Loucy (cell line): ENCODE measurements at regions not wholly inside any gene's neighbourhood (a gene's known extent, or its start where the extent isn't known, plus 50 kb on each side); places are given as distances from the start of the nearest gene placed in this dataset.

Source experiments
- CTCF ChIP-seq: fragments of 200-600 bp; sonication (generic); conservative IDR thresholded peaks from 2 replicates; pipeline ENCODE4 v1.5.1; 2014; ENCODE audit warnings: mild to moderate bottlenecking, antibody characterized with exemption, low read length
- EZH2phosphoT487 ChIP-seq: fragments of 200-600 bp; IDR thresholded peaks from 2 replicates; pipeline ENCODE4 v1.6.1; 2018; ENCODE audit warnings: antibody characterized with exemption, mild to moderate bottlenecking, moderate library complexity, borderline replicate concordance

- TF ChIP-seq CTCF (no peak), EZH2phosphoT487 (no peak)
These were observed 758.5 kb upstream of the CTNND2 start for GRCh38 chr5:12662545-12663314.
